Adrenal gland (tissue), 5 donors: ENCODE measurements at regions not wholly inside any gene's neighbourhood (a gene's known extent, or its start where the extent isn't known, plus 50 kb on each side); places are given as distances from the start of the nearest gene placed in this dataset.

Experiments
- CTCF ChIP-seq, 6 experiments: fragments of 450-650 bp in 4 of 6; fragments of 200-600 bp in 2 of 6; sonication (generic) in 1 of 6; IDR thresholded peaks; 1 replicate in 5 of 6; 2 replicates in 1 of 6; pipeline versions ENCODE4 v1.5.1 to v1.8.0; 2016 to 2021; ENCODE audit warnings: antibody characterized with exemption in 6 of 6, mild to moderate bottlenecking in 2 of 6, moderate library complexity in 1 of 6
- POLR2A ChIP-seq, 2 donors: fragments of 450-650 bp; IDR thresholded peaks; one replicate each; pipeline ENCODE4 v1.6.1; 2017; ENCODE audit warnings: antibody characterized with exemption in 2 of 2, mild to moderate bottlenecking in 2 of 2, moderate library complexity in 1 of 2
- donor health status: DM: no; HTN: no; CAD: no.

DNA sequence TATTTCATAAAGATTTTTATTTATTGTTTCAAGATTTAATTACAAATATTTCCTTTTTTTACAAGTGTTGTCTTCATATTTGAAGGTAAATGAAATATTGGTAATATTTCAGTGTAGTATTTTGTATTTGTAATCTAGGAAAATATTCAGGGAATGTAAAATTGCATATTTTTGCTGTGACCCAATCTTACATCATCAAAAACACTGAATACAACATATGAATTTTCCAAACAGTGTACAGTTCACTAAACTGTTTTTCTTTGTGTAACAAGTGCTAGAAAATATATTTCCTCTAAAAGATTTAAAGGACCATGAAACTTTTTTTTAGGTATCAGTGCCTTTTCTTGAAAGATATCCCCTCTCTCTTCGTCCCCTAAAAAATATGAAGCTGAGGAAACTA lies 251.9 kb upstream of the KCND2 start:
- TF ChIP-seq CTCF (IDR thresholded peaks at IDR 0.05) = no peak
- no peak for TF ChIP-seq POLR2A (IDR thresholded peaks at IDR 0.05)
